Vagina (tissue), 2 donors: ENCODE measurements at regions not wholly inside any gene's neighbourhood (a gene's known extent, or its start where the extent isn't known, plus 50 kb on each side); places are given as distances from the start of the nearest gene placed in this dataset.

Experiments used
- CTCF ChIP-seq, 3 experiments: fragments of 450-650 bp in 2 of 3; fragments of 200-600 bp in 1 of 3; sonication (generic) in 1 of 3; IDR thresholded peaks; one replicate each; pipeline ENCODE4 v1.5.1; 2017 to 2019; ENCODE audit warnings: antibody characterized with exemption in 3 of 3, mild to moderate bottlenecking in 2 of 3, moderate library complexity in 2 of 3
- POLR2A ChIP-seq, 2 donors: fragments of 450-650 bp; IDR thresholded peaks; one replicate each; pipeline ENCODE4 v1.6.1; 2017; ENCODE audit warnings: antibody characterized with exemption in 2 of 2, mild to moderate bottlenecking in 2 of 2, moderate library complexity in 2 of 2
- POLR2AphosphoS5 ChIP-seq, 2 donors: sonication (generic); formaldehyde crosslinking; IDR thresholded peaks; one replicate each; pipeline ENCODE4 v1.9.0; 2017; ENCODE audit warnings: antibody characterized with exemption in 2 of 2, mild to moderate bottlenecking in 2 of 2, low read depth in 1 of 2; ENCODE audit not compliant: insufficient read depth in 1 of 2

- TF ChIP-seq POLR2A (IDR thresholded peaks at IDR 0.05) (no peak), CTCF (IDR thresholded peaks at IDR 0.05) (no peak), POLR2AphosphoS5 (IDR thresholded peaks at IDR 0.05; ENCODE audit: insufficient read depth in 1 of 2, low read depth in 1 of 2) (no peak)
Measured at GRCh38 chr15:59791755-59792154, 102.6 kb upstream of the BNIP2 start.
